SK-N-SH treated with all-trans-retinoic acid at 6 μM for 48 hours (cell line): ENCODE measurements at regions not wholly inside any gene's neighbourhood (a gene's known extent, or its start where the extent isn't known, plus 50 kb on each side); places are given as distances from the start of the nearest gene placed in this dataset.

Experiments used
- ARNTL ChIP-seq: fragments of 450-650 bp; formaldehyde crosslinking; IDR thresholded peaks from 2 replicates; pipeline ENCODE4 v1.5.0; 2020; ENCODE audit warnings: low read depth, mild to moderate bottlenecking, moderate library complexity, borderline replicate concordance
- CSRNP3 ChIP-seq: fragments of 250-450 bp; sonication (Bioruptor Pico); IDR thresholded peaks from 2 replicates; pipeline ENCODE4 v1.5.1; 2021; ENCODE audit warnings: mild to moderate bottlenecking, moderate library complexity
- ESRRG ChIP-seq: fragments of 250-450 bp; sonication (Bioruptor Pico); IDR thresholded peaks from 2 replicates; pipeline ENCODE4 v1.6.1; 2021; ENCODE audit warnings: mild to moderate bottlenecking
- GLIS3 ChIP-seq: fragments of 250-450 bp; sonication (Bioruptor Pico); IDR thresholded peaks from 2 replicates; pipeline ENCODE4 v1.5.0; 2020; ENCODE audit warnings: mild to moderate bottlenecking, moderate library complexity
- PATZ1 ChIP-seq: fragments of 250-450 bp; sonication (Bioruptor Pico); IDR thresholded peaks from 2 replicates; pipeline ENCODE4 v1.8.0; 2020; ENCODE audit warnings: mild to moderate bottlenecking, moderate library complexity, borderline replicate concordance
- PPARA ChIP-seq: fragments of 250-450 bp; sonication (Bioruptor Pico); IDR thresholded peaks from 2 replicates; pipeline ENCODE4 v1.5.0; 2020; ENCODE audit warnings: mild to moderate bottlenecking, borderline replicate concordance
- TCF4 ChIP-seq: fragments of 250-450 bp; sonication (Bioruptor Pico); IDR thresholded peaks from 2 replicates; pipeline ENCODE4 v1.8.0; 2021; ENCODE audit warnings: mild to moderate bottlenecking, moderate library complexity, borderline replicate concordance
- TOX ChIP-seq: fragments of 250-450 bp; sonication (Bioruptor Pico); IDR thresholded peaks from 2 replicates; pipeline ENCODE4 v1.8.0; 2021; ENCODE audit warnings: mild to moderate bottlenecking, moderate library complexity, borderline replicate concordance
- TSHZ2 ChIP-seq: fragments of 250-450 bp; sonication (Bioruptor Pico); IDR thresholded peaks from 2 replicates; pipeline ENCODE4 v1.5.0; 2020; ENCODE audit warnings: mild to moderate bottlenecking, moderate library complexity
- ZFP3 ChIP-seq: fragments of 250-450 bp; sonication (Bioruptor Pico); IDR thresholded peaks from 2 replicates; pipeline ENCODE4 v1.5.0; 2020; ENCODE audit warnings: mild to moderate bottlenecking, moderate library complexity
- ZFP30 ChIP-seq: fragments of 450-650 bp; formaldehyde crosslinking; IDR thresholded peaks from 2 replicates; pipeline ENCODE4 v1.5.0; 2022; ENCODE audit warnings: mild to moderate bottlenecking, moderate library complexity
- ZNF565 ChIP-seq: fragments of 450-650 bp; formaldehyde crosslinking; conservative IDR thresholded peaks from 2 replicates; pipeline ENCODE4 v1.5.0; 2020; ENCODE audit warnings: low read depth, mild to moderate bottlenecking, moderate library complexity
- ZNF70 ChIP-seq: fragments of 450-650 bp; formaldehyde crosslinking; IDR thresholded peaks from 2 replicates; pipeline ENCODE4 v1.5.0; 2020; ENCODE audit warnings: mild to moderate bottlenecking, moderate library complexity

GRCh38 chr10:105494944-105495343, 853.9 kb downstream of the SORCS3 start:
- no peak for TF ChIP-seq ZNF70 (CRISPR knock-in tag)
- no peak for TF ChIP-seq PPARA
- TF ChIP-seq TOX: no peak
- TF ChIP-seq ARNTL (CRISPR knock-in tag): no peak
- TF ChIP-seq GLIS3: no peak
- TF ChIP-seq PATZ1: no peak
- no peak for TF ChIP-seq ZFP30 (CRISPR knock-in tag)
- no peak for TF ChIP-seq CSRNP3 (CRISPR knock-in tag)
- no peak for TF ChIP-seq ZNF565 (CRISPR knock-in tag)
- no peak for TF ChIP-seq ESRRG
- TF ChIP-seq TSHZ2 (CRISPR knock-in tag): no peak
- no peak for TF ChIP-seq ZFP3 (CRISPR knock-in tag)
- TF ChIP-seq TCF4 (CRISPR knock-in tag): no peak
